IPS DF 4.7 (cell line): ENCODE measurements at regions not wholly inside any gene's neighbourhood (a gene's known extent, or its start where the extent isn't known, plus 50 kb on each side); places are given as distances from the start of the nearest gene placed in this dataset.

ENCODE experiments used
- DNase-seq: peaks from one replicate; pipeline ENCODE4 v3.0.0-alpha.2; 2013; ENCODE audit warnings: low spot score; ENCODE audit errors: extremely low read depth

DNA sequence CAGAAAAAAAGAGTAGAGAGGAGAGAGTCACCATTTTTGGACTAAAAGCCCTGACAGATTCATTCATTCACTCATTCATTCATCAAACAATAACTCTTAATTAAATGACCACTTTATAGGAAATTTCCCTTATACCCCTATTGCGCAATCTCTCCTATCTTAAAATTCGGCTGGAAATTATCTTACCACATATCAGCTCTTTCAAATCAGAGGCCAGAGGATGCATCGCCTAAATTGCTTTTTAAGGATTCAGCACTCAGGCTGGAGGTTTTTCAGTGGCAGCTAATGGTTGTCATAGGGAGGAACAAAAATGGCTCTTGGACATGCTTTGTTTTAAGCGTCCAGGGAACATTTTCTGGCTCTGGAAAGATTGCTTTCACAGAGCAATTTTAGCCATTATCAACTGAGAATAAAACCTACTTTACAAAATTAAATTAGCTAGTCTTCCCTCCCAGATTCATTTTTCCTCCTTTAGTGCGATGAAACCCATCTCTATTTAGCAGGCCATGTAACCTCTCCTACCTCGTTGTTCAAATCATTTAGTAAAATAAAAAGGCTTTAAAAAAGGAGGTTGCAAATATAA is 115.2 kb downstream of the OLFM4 start:
- DNase-seq = no peak

DNA sequence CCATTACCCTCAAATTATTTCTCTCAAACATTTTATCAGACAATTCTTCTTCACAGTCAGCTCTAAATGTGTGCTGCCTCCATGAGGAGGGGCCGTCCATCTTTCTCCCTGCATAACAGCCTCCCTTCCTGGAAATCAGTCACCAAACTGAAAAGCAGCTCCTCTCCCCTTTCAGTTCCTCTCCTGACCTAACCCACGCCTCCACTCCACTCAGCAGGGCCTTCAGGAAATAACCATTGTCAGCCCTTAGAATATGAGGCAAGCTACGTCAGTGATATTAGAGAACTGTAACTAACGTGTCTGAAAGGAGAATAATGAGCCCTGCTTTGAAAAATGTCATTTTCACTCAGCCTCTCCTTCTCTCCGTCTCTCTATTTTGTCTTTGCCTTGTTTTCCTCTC is 116.2 kb downstream of the OLFM4 start:
- DNase-seq = no peak

- DNase-seq = no peak
Measured at GRCh38 chr13:53150568-53150967, 122.0 kb downstream of the OLFM4 start.

GRCh38 chr13:53151336-53152056 is 122.9 kb downstream of the OLFM4 start:
- DNase-seq = peak; percentile 66

DNA sequence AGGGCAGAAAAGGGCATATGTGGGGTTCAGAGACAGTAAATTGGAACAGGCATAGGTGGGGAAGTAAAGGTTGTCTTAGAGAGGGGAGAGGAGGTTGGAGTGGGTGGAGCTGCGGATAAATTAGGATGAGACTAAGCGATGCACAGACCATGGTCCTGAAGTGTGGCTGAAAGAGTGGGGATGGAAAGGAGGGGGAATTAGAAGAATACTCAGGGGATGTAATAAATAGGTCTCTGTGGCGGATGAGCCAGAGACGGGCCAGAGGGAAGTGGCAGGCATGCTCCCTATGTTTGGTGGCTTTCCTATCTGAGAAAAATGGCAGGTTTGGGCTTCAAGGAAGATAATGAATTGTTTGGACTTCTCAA is 123.4 kb downstream of the OLFM4 start:
- DNase-seq = no peak

- no peak for DNase-seq
Measured at GRCh38 chr13:53158201-53158600, 129.6 kb downstream of the OLFM4 start.

DNA sequence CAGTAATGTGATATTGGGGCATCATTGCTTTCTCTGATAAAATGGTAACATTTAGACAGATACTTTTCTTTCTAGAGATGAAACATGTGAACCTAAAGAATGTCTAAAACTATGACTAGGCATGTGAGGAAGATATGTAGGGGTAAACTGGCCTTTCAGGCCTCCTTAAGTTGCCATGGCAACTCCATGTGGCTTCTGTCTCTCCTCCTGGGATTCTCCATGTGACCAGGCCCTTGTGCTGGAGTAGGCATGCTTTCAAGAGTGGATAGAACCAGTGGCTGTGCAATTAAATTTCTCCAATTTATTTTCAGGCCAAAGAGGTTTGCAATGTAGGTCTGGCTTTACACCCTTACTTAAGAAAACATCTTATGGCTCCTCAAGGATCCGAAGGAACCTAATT is 130.8 kb downstream of the OLFM4 start:
- DNase-seq = no peak

- DNase-seq = no peak
Measured at GRCh38 chr13:53160211-53160610, 131.6 kb downstream of the OLFM4 start.

DNA sequence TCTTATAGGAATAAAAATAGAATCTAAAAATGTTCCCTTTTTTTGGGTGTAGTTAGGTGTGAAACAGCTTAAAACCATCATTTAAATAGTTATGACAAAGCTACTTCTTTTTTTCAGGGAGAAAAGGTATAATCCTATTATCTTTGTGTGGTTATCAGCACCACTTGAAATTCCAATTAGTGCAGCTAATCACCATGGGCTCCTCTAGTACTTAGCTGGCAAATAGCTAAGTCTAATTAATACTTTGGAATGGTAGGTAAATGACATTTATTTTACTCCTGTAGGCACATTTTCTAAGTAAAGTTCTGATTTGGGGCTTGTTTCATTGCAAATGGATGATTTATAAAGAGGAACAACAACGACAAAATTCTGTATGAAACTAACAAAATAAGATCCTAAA is 132.6 kb downstream of the OLFM4 start:
- no peak for DNase-seq

GRCh38 chr13:53165261-53165660 is 136.6 kb downstream of the OLFM4 start:
- DNase-seq = no peak

DNA sequence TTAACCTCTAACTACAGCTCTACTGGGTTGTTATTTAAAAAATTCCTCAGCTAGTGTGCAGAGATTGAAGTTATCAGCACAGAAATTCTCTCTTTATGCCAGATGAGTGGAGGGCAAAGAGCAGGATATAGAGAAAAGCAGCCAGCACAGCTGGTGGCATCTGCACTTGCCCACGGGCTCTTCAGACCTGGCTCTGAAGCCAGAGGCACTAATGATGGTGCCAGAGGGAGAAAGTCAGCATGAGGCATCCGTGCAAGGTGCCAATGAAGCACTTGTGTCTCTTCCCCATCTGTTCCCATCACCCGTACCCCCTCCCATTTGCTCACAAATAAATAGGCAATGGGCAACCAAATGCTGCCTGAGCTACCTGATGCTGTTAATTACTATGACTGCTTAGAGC is 138.9 kb downstream of the OLFM4 start:
- DNase-seq = no peak

GRCh38 chr13:53170910-53171309 is 142.3 kb downstream of the OLFM4 start:
- DNase-seq = no peak

DNA sequence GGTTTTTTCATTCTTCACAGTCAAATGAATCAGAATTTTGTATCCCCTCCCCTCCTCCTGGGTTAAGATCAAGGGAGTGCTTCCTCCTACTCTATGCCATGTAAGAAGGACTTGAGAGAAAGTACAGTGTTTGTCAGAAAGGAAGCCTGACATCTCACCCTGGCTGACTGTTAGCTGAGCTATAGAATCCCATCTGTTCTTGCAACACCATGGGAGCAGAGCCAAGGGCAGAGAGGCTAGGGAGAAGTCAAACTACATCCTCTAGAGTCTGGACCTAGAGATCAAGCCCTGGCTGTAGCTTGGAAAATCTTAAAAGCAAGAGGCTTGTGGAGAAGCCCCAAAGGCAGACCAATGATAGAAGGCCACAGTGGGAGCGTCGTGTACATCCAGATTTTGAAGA is 145.9 kb downstream of the OLFM4 start:
- no peak for DNase-seq

DNA sequence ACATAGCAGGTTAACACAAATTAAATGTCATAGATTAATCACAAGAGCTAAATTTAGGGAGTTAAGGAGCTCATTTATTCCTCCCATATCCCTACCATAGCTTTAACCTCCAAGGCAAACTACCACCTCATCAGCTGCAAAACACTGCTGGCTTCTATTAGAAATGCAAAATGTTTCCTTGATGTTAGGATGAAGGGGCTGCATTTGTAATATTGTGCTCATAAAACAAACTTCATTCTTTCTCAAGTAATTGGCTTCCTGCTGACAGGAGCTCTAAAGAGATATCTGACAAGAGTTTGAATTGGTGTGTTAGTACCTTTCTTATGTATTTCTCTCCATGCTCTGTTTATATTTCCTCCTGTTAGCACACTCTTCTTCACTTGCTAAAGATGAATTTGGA is 152.1 kb downstream of the OLFM4 start:
- no peak for DNase-seq

- DNase-seq = no peak
Measured at GRCh38 chr13:53182724-53183123, 154.1 kb downstream of the OLFM4 start.

GRCh38 chr13:53188120-53188519 is 159.5 kb downstream of the OLFM4 start:
- DNase-seq = no peak

DNA sequence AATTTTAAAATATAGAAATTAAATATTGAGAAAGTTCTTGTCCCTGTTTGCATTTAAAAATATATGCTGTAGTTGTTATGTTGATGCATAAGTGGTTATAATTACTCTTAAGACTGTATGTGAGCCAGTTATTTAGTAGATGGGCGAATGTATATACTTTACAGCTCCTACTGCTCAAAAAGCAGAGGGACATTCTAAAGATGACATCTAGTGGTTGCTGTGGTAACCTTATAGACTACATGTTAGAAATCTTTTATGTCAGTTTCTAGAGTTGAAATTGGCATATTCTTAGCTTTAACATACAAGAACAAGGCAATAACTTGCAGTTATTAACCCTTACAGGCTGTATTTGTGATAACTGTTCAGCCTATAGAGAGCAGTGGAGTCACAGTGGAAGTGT is 160.5 kb downstream of the OLFM4 start:
- no peak for DNase-seq

DNA sequence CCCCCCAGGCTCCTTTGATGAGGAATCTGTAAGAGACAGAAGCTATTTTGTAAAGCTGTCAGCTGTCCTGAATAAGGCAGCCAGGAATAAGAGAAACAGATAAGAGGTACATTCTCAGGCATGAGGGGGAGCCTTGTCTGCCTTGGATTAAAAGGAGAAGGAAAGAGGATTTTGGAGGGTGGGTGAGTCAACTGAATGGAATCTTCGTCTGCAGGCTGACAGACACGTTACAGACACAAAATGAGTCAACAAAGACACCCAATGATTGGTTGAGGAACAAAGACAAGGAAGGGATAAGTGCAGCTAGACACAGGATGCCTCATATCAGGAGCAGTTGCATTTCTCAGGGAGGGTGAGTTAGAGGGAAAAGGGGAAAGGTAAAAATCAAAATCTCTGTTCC is 162.5 kb downstream of the OLFM4 start:
- DNase-seq = no peak

GRCh38 chr13:53197424-53197823 is 168.8 kb downstream of the OLFM4 start:
- DNase-seq = no peak

- no peak for DNase-seq
Measured at GRCh38 chr13:53198017-53198416, 169.4 kb downstream of the OLFM4 start.

- no peak for DNase-seq
Measured at GRCh38 chr13:53198736-53199135, 170.1 kb downstream of the OLFM4 start.

DNA sequence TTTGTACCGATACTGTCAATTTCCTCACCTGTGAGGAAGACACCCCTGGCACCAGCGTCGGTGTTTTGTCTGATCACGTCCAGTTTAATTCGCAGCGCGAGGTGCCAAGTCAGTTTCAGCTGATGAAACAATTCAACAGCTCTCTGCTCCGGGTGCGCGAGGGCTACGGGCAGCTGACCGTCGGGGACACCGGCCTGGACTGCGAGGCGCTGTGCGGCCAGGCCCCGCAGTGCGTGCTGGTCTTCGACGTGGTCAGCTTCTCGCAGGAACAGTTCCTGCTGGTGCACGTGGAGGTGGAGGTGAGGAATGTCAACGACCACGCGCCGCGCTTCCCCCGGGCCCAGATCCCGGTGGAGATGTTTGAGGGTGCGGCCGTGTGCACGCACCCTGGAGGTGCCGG is 171.5 kb downstream of the OLFM4 start:
- no peak for DNase-seq
